Lower lobe of right lung (tissue), 2 donors: ENCODE measurements at regions not wholly inside any gene's neighbourhood (a gene's known extent, or its start where the extent isn't known, plus 50 kb on each side); places are given as distances from the start of the nearest gene placed in this dataset.

Experiments
- ATAC-seq, 2 donors: fragments of 200-7000 bp; cut with Tn5 transposase; one replicate each; pipeline ENCODE4 v1.9.1; 2020 to 2022; ENCODE audit warnings: mild to moderate bottlenecking in 2 of 2, moderate library complexity in 2 of 2
- DNase-seq: peaks from one replicate; pipeline ENCODE4 v3.0.0-alpha.2; 2020
- H3K27ac ChIP-seq: fragments of 200-600 bp; one replicate; pipeline ENCODE4 v1.8.0; 2022
- H3K27me3 ChIP-seq: fragments of 200-600 bp; one replicate; pipeline ENCODE4 v1.8.0; 2022; ENCODE audit warnings: low read depth
- H3K36me3 ChIP-seq: fragments of 200-600 bp; one replicate; pipeline ENCODE4 v1.8.0; 2022; ENCODE audit warnings: mild to moderate bottlenecking
- H3K4me1 ChIP-seq: fragments of 200-600 bp; one replicate; pipeline ENCODE4 v1.8.0; 2022
- H3K4me3 ChIP-seq: fragments of 200-600 bp; one replicate; pipeline ENCODE4 v1.8.0; 2022; ENCODE audit warnings: mild to moderate bottlenecking
- H3K9me3 ChIP-seq: fragments of 200-600 bp; one replicate; pipeline ENCODE4 v1.8.0; 2022
- intact Hi-C: fragments of 100-400 bp; cut with DNase I; formaldehyde crosslinking; loops from one replicate; pipeline ENCODE4 v1.11.0; 2022
- TF ChIP-seq, protein P1 (sequence below): fragments of 200-600 bp; IDR thresholded peaks from one replicate; pipeline ENCODE4 v1.8.0; 2022; ENCODE audit warnings: antibody characterized with exemption, mild to moderate bottlenecking
- donor health status: DM: no; HTN: yes; CAD: no; lungs with severe emphysema.

DNA sequence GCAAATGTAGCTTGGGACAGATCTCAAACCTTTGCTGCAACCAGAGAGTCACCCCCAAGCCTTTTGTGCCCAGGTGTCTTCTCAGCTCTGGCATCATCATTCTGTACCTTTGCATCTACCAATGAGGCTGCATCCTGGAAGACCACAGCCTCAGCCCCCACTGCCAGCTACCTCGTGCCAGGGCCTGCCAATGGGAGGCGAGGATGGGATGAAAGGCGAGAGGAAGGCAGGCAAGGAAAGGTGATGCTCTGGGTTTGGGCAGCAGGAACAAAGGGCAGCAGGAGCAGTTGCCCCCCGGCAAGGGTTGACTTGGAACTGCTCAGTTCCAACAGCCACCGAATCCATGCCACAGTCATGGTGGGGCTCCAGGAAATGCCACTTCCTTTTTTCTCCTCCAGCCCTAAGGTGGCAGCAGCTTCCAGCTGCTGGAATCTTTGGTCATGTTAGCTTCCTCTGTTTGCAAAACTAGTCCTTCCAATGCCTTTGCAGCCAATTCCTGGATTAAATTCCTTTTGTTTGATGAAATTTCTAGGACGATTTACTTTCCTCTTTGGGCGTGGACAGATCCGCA is 651.6 kb downstream of the NPHP4 start:
- DNase-seq = no peak
- H3K36me3 ChIP-seq = no peaks in the 10 kb centered on the region
- TF ChIP-seq, protein P1, sequence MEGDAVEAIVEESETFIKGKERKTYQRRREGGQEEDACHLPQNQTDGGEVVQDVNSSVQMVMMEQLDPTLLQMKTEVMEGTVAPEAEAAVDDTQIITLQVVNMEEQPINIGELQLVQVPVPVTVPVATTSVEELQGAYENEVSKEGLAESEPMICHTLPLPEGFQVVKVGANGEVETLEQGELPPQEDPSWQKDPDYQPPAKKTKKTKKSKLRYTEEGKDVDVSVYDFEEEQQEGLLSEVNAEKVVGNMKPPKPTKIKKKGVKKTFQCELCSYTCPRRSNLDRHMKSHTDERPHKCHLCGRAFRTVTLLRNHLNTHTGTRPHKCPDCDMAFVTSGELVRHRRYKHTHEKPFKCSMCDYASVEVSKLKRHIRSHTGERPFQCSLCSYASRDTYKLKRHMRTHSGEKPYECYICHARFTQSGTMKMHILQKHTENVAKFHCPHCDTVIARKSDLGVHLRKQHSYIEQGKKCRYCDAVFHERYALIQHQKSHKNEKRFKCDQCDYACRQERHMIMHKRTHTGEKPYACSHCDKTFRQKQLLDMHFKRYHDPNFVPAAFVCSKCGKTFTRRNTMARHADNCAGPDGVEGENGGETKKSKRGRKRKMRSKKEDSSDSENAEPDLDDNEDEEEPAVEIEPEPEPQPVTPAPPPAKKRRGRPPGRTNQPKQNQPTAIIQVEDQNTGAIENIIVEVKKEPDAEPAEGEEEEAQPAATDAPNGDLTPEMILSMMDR = no peak
- H3K27me3 ChIP-seq = no peaks in the 10 kb centered on the region
- ATAC-seq = no peak
- no peak overlapping the region for H3K27ac ChIP-seq
- H3K4me1 ChIP-seq = no peaks in the 10 kb centered on the region
- intact Hi-C loops = no loop called here
- H3K4me3 ChIP-seq = no peak overlapping the region
- H3K9me3 ChIP-seq = no peaks in the 10 kb centered on the region

DNA sequence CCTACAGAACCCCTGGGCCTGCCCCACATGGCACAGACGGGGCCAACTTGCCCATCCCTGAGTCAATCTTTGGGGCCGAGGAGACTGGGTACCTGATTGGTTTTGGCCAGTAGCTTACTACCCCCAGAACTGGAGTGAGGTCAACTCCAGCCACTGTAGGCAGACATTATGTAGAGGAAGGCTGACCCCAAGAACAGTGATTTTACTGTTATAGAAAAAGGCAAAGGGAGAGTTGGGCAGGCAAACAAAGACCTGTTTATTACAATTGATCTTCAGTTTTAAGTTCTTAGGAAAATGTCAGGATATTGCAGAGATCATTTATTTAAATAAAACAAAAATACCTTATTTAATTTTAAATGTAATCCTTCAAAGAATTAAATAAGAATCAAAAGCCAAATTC is 653.8 kb downstream of the NPHP4 start:
- TF ChIP-seq, protein P1 = no peak
- no peak for ATAC-seq
- Histone ChIP-seq H3K27me3 (no peaks in the 10 kb centered on the region), H3K36me3 (no peaks in the 10 kb centered on the region), H3K27ac (no peak overlapping the region), H3K9me3 (no peaks in the 10 kb centered on the region), H3K4me3 (no peak overlapping the region), H3K4me1 (no peaks in the 10 kb centered on the region)
- DNase-seq = no peak
- intact Hi-C loops = no loop called here

DNA sequence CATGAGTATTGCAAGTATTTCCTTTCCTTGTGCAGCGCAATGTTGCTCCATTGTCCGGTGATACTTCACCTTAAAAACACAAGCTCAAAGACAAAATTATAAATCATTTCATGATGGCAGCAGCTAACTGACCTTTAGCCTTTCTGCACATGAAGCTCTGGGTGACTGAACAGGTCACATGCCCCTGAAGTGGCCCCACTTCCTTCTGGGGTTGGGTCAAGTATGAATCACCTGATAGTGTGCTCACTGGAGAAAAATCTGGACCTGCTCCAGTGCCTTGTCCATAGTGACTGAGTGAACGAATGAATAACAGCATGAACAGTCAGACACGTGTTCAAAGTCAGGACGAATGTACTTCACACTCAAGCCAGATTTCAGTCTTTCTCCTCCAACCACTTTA is 658.9 kb downstream of the NPHP4 start:
- Histone ChIP-seq H3K9me3 (no peaks in the 10 kb centered on the region), H3K27me3 (no peaks in the 10 kb centered on the region), H3K4me1 (no peaks in the 10 kb centered on the region), H3K36me3 (no peaks in the 10 kb centered on the region), H3K27ac (no peak overlapping the region), H3K4me3 (no peak overlapping the region)
- TF ChIP-seq, protein P1 = no peak
- no peak for DNase-seq
- ATAC-seq = no peak
- intact Hi-C loops = no loop called here

DNA sequence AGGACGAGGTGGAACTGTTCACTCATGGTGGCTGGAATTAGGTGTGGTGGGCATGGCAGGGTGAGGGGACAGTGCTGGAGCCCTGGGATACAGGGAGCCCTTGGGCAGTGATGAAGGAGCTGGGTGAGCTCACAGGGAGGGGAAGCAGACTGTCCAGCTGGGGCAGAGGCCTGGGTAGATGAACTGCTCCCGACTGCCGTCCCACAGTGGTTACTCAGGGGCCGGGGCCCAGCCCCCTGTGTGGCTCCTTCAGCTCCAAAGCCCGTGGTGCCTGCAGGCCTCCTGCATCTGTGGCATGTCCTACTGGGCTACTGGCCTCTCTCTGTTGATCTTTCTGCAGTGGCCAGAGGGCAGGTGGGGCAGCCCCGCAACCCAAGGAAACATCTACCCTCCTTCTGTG is 661.1 kb downstream of the NPHP4 start:
- Histone ChIP-seq H3K4me3 (no peak overlapping the region), H3K36me3 (no peaks in the 10 kb centered on the region), H3K27me3 (no peaks in the 10 kb centered on the region), H3K4me1 (no peaks in the 10 kb centered on the region), H3K9me3 (peaks cover 9% of the 10 kb centered on the region), H3K27ac (no peak overlapping the region)
- DNase-seq = no peak
- ATAC-seq = peak in 1 of 2 donors; percentile 34
- TF ChIP-seq, protein P1 = no peak
- intact Hi-C loops = no loop called here

DNA sequence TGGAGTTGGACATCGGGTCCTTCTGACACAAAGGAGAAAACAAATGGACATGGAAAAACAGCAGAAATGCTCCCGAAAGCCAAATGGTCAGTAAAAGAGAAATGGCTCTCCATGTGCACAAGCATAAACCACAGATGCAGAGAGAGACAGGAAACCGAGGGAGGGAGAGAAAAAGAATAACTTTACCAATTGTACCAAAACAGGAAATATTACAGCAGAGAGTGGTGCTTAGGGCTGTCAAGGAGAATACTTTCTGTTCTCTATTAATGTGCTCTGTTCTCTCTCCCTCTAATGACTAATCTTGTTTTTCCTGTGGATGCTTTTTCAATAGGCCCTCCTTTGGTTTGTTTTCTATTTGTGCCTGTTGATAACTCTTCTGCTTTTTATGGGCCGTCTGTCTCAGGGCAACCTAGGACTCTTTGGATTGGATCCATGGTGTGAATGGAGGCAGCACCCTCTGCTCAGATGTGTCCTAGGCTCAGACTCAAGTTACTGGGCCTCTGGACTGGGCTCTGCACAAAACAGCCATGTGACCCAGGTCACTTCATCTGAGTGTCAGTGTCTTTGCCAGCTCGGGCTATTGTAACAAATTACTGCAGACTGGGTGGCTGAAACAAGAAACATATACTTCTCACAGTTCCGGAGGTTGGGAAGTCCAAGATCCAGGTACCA is 663.0 kb downstream of the NPHP4 start:
- H3K27ac ChIP-seq = no peak overlapping the region

More for the DNA sequence above, 663.0 kb downstream of the NPHP4 start:
- no peak overlapping the region for H3K4me3 ChIP-seq
- intact Hi-C loops = no loop called here
- DNase-seq (no peak), ATAC-seq (no peak)
- peaks cover 9% of the 10 kb centered on the region for H3K9me3 ChIP-seq
- H3K36me3 ChIP-seq = no peaks in the 10 kb centered on the region
- TF ChIP-seq, protein P1 = no peak
- H3K4me1 ChIP-seq = no peaks in the 10 kb centered on the region
- H3K27me3 ChIP-seq = no peaks in the 10 kb centered on the region
